Mesenchymal stem cell (in vitro differentiated cells and primary cell): ENCODE measurements at regions not wholly inside any gene's neighbourhood (a gene's known extent, or its start where the extent isn't known, plus 50 kb on each side); places are given as distances from the start of the nearest gene placed in this dataset.
"Not testable (repeated sequence)": the region's sequence is repeated elsewhere in the genome, so short reads cannot be mapped to it uniquely, and the experiment has no call there.

Experiments used
- DNase-seq: peaks from one replicate; pipeline ENCODE4 v3.0.0-alpha.2; 2013
- H2AFZ ChIP-seq: one replicate; pipeline ENCODE4 v1.6.1; 2013; ENCODE audit warnings: low read depth, mild to moderate bottlenecking, control low read depth, inconsistent platforms, low read length, moderate library complexity
- H2AK5ac ChIP-seq: 2 replicates; pipeline ENCODE4 v1.6.1; 2013; ENCODE audit warnings: low read length, moderate library complexity, mild to moderate bottlenecking, inconsistent platforms; ENCODE audit not compliant: severe bottlenecking
- H2BK120ac ChIP-seq: one replicate; pipeline ENCODE4 v1.6.1; 2013; ENCODE audit warnings: low read depth, mild to moderate bottlenecking, inconsistent platforms, low read length, moderate library complexity
- H2BK12ac ChIP-seq, 2 experiments: one replicate each; pipeline ENCODE4 v1.6.1; 2013; ENCODE audit warnings: inconsistent platforms in 2 of 2, low read length in 2 of 2, mild to moderate bottlenecking in 2 of 2, moderate library complexity in 2 of 2, control low read depth in 1 of 2
- H2BK15ac ChIP-seq: one replicate; pipeline ENCODE4 v1.6.1; 2013; ENCODE audit warnings: mild to moderate bottlenecking, low read depth, inconsistent platforms; ENCODE audit not compliant: poor library complexity, severe bottlenecking
- H2BK5ac ChIP-seq: 2 replicates; pipeline ENCODE4 v1.6.1; 2013; ENCODE audit warnings: low read depth, mild to moderate bottlenecking, low read length, control low read depth, inconsistent platforms; ENCODE audit not compliant: poor library complexity, severe bottlenecking
- H3K14ac ChIP-seq, 2 experiments: one replicate each; pipeline ENCODE4 v1.6.1; 2013; ENCODE audit warnings: inconsistent platforms in 2 of 2, low read length in 2 of 2, control low read depth in 1 of 2, mild to moderate bottlenecking in 1 of 2, moderate library complexity in 1 of 2
- H3K18ac ChIP-seq, 2 experiments: one replicate each; pipeline ENCODE4 v1.6.1; 2013; ENCODE audit warnings: inconsistent platforms in 2 of 2, low read length in 2 of 2, control low read depth in 1 of 2, low read depth in 1 of 2, mild to moderate bottlenecking in 1 of 2
- H3K23ac ChIP-seq, 2 experiments: one replicate each; pipeline ENCODE4 v1.6.1; 2013; ENCODE audit warnings: inconsistent platforms in 2 of 2, low read length in 2 of 2, mild to moderate bottlenecking in 2 of 2, moderate library complexity in 2 of 2, control low read depth in 1 of 2
- H3K27ac ChIP-seq: 2 replicates; pipeline ENCODE4 v1.5.1; 2013; ENCODE audit warnings: mild to moderate bottlenecking, moderate library complexity, low read length, control low read depth, inconsistent platforms; ENCODE audit not compliant: poor library complexity, severe bottlenecking
- H3K27me3 ChIP-seq, 2 experiments: 2 replicates each; pipeline versions ENCODE4 v1.6.1 to v1.7.0; 2013; ENCODE audit warnings: low read length in 2 of 2, mild to moderate bottlenecking in 2 of 2, moderate library complexity in 2 of 2, control low read depth in 1 of 2, inconsistent platforms in 1 of 2; ENCODE audit not compliant: control insufficient read depth in 1 of 2, insufficient read depth in 1 of 2
- H3K36me3 ChIP-seq, 2 experiments: 2 replicates each; pipeline versions ENCODE4 v1.6.1 to v1.7.0; 2013; ENCODE audit warnings: low read length in 2 of 2, control low read depth in 1 of 2, inconsistent platforms in 1 of 2, low read depth in 1 of 2, mild to moderate bottlenecking in 1 of 2; ENCODE audit not compliant: insufficient read depth in 2 of 2, control insufficient read depth in 1 of 2
- H3K4ac ChIP-seq, 2 experiments: one replicate each; pipeline ENCODE4 v1.6.1; 2013; ENCODE audit warnings: inconsistent platforms in 2 of 2, low read length in 2 of 2, mild to moderate bottlenecking in 2 of 2, moderate library complexity in 2 of 2, control low read depth in 1 of 2, low read depth in 1 of 2
- H3K4me1 ChIP-seq: 2 replicates; pipeline ENCODE4 v1.6.1; 2013; ENCODE audit warnings: low read depth, low read length, control low read depth; ENCODE audit not compliant: control insufficient read depth, insufficient read depth
- H3K4me2 ChIP-seq: 2 replicates; pipeline ENCODE4 v1.6.1; 2013; ENCODE audit warnings: low read length, mild to moderate bottlenecking, inconsistent platforms; ENCODE audit not compliant: poor library complexity, severe bottlenecking
- H3K4me3 ChIP-seq, 2 experiments: 2 replicates each; pipeline versions ENCODE4 v1.5.1 to v1.7.0; 2013; ENCODE audit warnings: low read length in 2 of 2, mild to moderate bottlenecking in 2 of 2, control low read depth in 1 of 2, low read depth in 1 of 2; ENCODE audit not compliant: insufficient read depth in 1 of 2
- H3K79me1 ChIP-seq: replicated peaks from 2 replicates; pipeline ENCODE4 v1.6.1; 2013; ENCODE audit warnings: mild to moderate bottlenecking, control low read depth, low read length, inconsistent platforms; ENCODE audit not compliant: poor library complexity, severe bottlenecking
- H3K9ac ChIP-seq: 2 replicates; pipeline ENCODE4 v1.7.0; 2013; ENCODE audit warnings: mild to moderate bottlenecking, low read length, moderate library complexity
- H3K9me3 ChIP-seq: 2 replicates; pipeline ENCODE4 v1.7.0; 2013; ENCODE audit warnings: mild to moderate bottlenecking, low read length; ENCODE audit not compliant: control insufficient read depth
- H4K8ac ChIP-seq: one replicate; pipeline ENCODE4 v1.6.1; 2013; ENCODE audit warnings: inconsistent platforms, mild to moderate bottlenecking, low read length, moderate library complexity
- H4K91ac ChIP-seq: one replicate; pipeline ENCODE4 v1.6.1; 2013; ENCODE audit warnings: mild to moderate bottlenecking, low read length, inconsistent platforms
- WGBS: methylation state at CpG from one replicate; pipeline ENCODE4 v1.1.7; 2013; ENCODE audit warnings: mixed read lengths; 5-methylcytosine and 5-hydroxymethylcytosine counted together

GRCh38 chr4:187396106-187396505 is 599.5 kb upstream of the ZFP42 start:
- no peak overlapping the region for H3K23ac ChIP-seq
- no peak overlapping the region for H3K9ac ChIP-seq
- H2BK15ac ChIP-seq, result no peak overlapping the region
- no peak for DNase-seq
- no peaks in the 10 kb centered on the region for H3K27me3 ChIP-seq
- H4K8ac ChIP-seq, result no peak overlapping the region
- H3K4me3 ChIP-seq, result no peak overlapping the region
- no peak overlapping the region for H2AK5ac ChIP-seq
- H3K27ac ChIP-seq, result no peak overlapping the region
- H2AFZ ChIP-seq, result no peak overlapping the region
- no peak overlapping the region for H2BK120ac ChIP-seq
- no peaks in the 10 kb centered on the region for H3K79me1 ChIP-seq
- H3K9me3 ChIP-seq, result peaks cover 4% of the 10 kb centered on the region
- WGBS, result 85% methylated on average over 6 of the region's 6 CpGs
- peak overlapping the region in 1 of 2 experiments; percentile 28 for H3K4ac ChIP-seq
- H3K4me2 ChIP-seq, result no peak overlapping the region
- no peak overlapping the region for H2BK5ac ChIP-seq
- no peak overlapping the region for H3K14ac ChIP-seq
- no peaks in the 10 kb centered on the region for H3K36me3 ChIP-seq
- H3K4me1 ChIP-seq, result no peaks in the 10 kb centered on the region
- no peak overlapping the region for H4K91ac ChIP-seq
- no peak overlapping the region for H3K18ac ChIP-seq
- H2BK12ac ChIP-seq, result no peak overlapping the region

- H3K23ac ChIP-seq, H3K9me3 ChIP-seq, H2AK5ac ChIP-seq, H3K4me1 ChIP-seq, H4K8ac ChIP-seq, H3K27me3 ChIP-seq, H3K4me2 ChIP-seq, H2BK15ac ChIP-seq, H4K91ac ChIP-seq, H3K18ac ChIP-seq, H2BK5ac ChIP-seq, H3K27ac ChIP-seq, DNase-seq, H2AFZ ChIP-seq, H3K79me1 ChIP-seq, H3K4me3 ChIP-seq, H2BK12ac ChIP-seq, H3K9ac ChIP-seq, H3K36me3 ChIP-seq, H3K4ac ChIP-seq, H3K14ac ChIP-seq, H2BK120ac ChIP-seq: not testable (repeated sequence)
- 96% methylated on average over 10 of the region's 10 CpGs for WGBS
Observed at GRCh38 chr4:187408447-187408846, 587.1 kb upstream of the ZFP42 start.

- no peak overlapping the region for H2BK15ac ChIP-seq
Observed at GRCh38 chr4:187413564-187414358, 581.8 kb upstream of the ZFP42 start.

GRCh38 chr4:187414716-187415115 is 580.9 kb upstream of the ZFP42 start:
- H3K23ac ChIP-seq, result no peak overlapping the region
- no peaks in the 10 kb centered on the region for H3K4me1 ChIP-seq
- H2BK12ac ChIP-seq, result no peak overlapping the region
- no peak for DNase-seq
- no peak overlapping the region for H2BK120ac ChIP-seq
- 80% methylated on average over 1 of the region's 2 CpGs for WGBS
- H3K9ac ChIP-seq, result no peak overlapping the region
- no peak overlapping the region for H2AK5ac ChIP-seq
- H2BK5ac ChIP-seq, result no peak overlapping the region
- H3K14ac ChIP-seq, result no peak overlapping the region
- no peak overlapping the region for H3K4me3 ChIP-seq
- H4K91ac ChIP-seq, result no peak overlapping the region
- no peak overlapping the region for H3K18ac ChIP-seq
- no peak overlapping the region for H3K27ac ChIP-seq
- no peak overlapping the region for H2BK15ac ChIP-seq
- H3K36me3 ChIP-seq, result no peaks in the 10 kb centered on the region
- H3K4me2 ChIP-seq, result no peak overlapping the region
- H3K9me3 ChIP-seq, result no peaks in the 10 kb centered on the region
- H4K8ac ChIP-seq, result peak overlapping the region; percentile 42
- H3K27me3 ChIP-seq, result no peaks in the 10 kb centered on the region
- H3K79me1 ChIP-seq, result no peaks in the 10 kb centered on the region
- no peak overlapping the region for H2AFZ ChIP-seq
- H3K4ac ChIP-seq, result peak overlapping the region in 1 of 2 experiments; percentile 54

More at GRCh38 chr4:187413564-187414358, 581.8 kb upstream of the ZFP42 start:
- Histone ChIP-seq H3K9ac (no peak overlapping the region), H4K8ac (no peak overlapping the region), H3K36me3 (no peaks in the 10 kb centered on the region), H2BK5ac (no peak overlapping the region), H3K4me2 (no peak overlapping the region), H3K18ac (no peak overlapping the region), H3K27ac (no peak overlapping the region), H3K27me3 (no peaks in the 10 kb centered on the region), H4K91ac (no peak overlapping the region), H3K4me1 (no peaks in the 10 kb centered on the region), H2BK12ac (no peak overlapping the region), H2BK120ac (no peak overlapping the region), H3K4ac (no peak overlapping the region), H3K79me1 (no peaks in the 10 kb centered on the region), H3K9me3 (no peaks in the 10 kb centered on the region), H3K14ac (no peak overlapping the region), H2AK5ac (no peak overlapping the region), H2AFZ (no peak overlapping the region), H3K23ac (no peak overlapping the region), H3K4me3 (no peak overlapping the region)
- DNase-seq, result no peak
- 72% methylated on average over 2 of the region's 4 CpGs for WGBS
